H1 (cell line): ENCODE measurements at regions not wholly inside any gene's neighbourhood (a gene's known extent, or its start where the extent isn't known, plus 50 kb on each side); places are given as distances from the start of the nearest gene placed in this dataset.

ENCODE experiments used
- ATF2 ChIP-seq: IDR thresholded peaks from 2 replicates; pipeline ENCODE4 v1.6.1; 2012; ENCODE audit warnings: low read length, inconsistent platforms
- BCL11A ChIP-seq, 2 experiments: IDR thresholded peaks; one replicate each; pipeline ENCODE4 v1.6.1; 2011; ENCODE audit warnings: low read depth in 2 of 2, low read length in 2 of 2, mild to moderate bottlenecking in 2 of 2
- CHD7 ChIP-seq: fragments of 300-600 bp; sonication (generic); IDR thresholded peaks from 2 replicates; pipeline ENCODE4 v1.7.1; 2012; ENCODE audit warnings: low read length, moderate library complexity, mild to moderate bottlenecking, inconsistent platforms; ENCODE audit not compliant: insufficient replicate concordance
- KDM1A ChIP-seq: fragments of 200-600, 300-600 bp; sonication (generic); IDR thresholded peaks from 2 replicates; pipeline ENCODE4 v1.7.1; 2016; ENCODE audit warnings: mild to moderate bottlenecking, low read length, borderline replicate concordance
- PHF8 ChIP-seq: fragments of 200-600 bp; sonication (generic); conservative IDR thresholded peaks from 2 replicates; pipeline ENCODE4 v1.7.1; 2012; ENCODE audit warnings: low read depth, mild to moderate bottlenecking, inconsistent platforms, low read length, moderate library complexity
- TAF7 ChIP-seq: optimal IDR thresholded peaks from 2 replicates; pipeline ENCODE3; 2011; ENCODE audit warnings: low read depth, mild to moderate bottlenecking, inconsistent platforms, low read length, moderate library complexity, borderline replicate concordance

- no peak for TF ChIP-seq CHD7
- TF ChIP-seq BCL11A (IDR thresholded peaks at IDR 0.05; ENCODE audit: low read depth in 2 of 2, low read length in 2 of 2): no peak
- TF ChIP-seq TAF7: no peak
- TF ChIP-seq PHF8: no peak
- TF ChIP-seq KDM1A: no peak
- TF ChIP-seq ATF2: no peak
- TF ChIP-seq, all 59 proteins: peak for 0
Measured at GRCh38 chr4:75142850-75143249, 209.9 kb downstream of the PARM1 start (continued).
